ENCODE measurements at regions not wholly inside any gene's neighbourhood (a gene's known extent, or its start where the extent isn't known, plus 50 kb on each side); places are given as distances from the start of the nearest gene placed in this dataset.

GRCh38 chr11:70525466-70525865, 127.1 kb downstream of the CTTN start:
- H3K27me3 ChIP-seq = no peaks in the 10 kb centered on the region
- WGBS (ENCODE audit: insufficient coverage, low coverage, low lambda C conversion rate, missing lambda C conversion rate) = 69% methylated on average over 2 of the region's 7 CpGs
- H3K27ac ChIP-seq = no peak overlapping the region
- ATAC-seq = no peak
- H3K4me3 ChIP-seq = no peak overlapping the region
- no peaks in the 10 kb centered on the region for H3K4me1 ChIP-seq
- TF ChIP-seq POLR2A (IDR thresholded peaks at IDR 0.05) = no peak
- TF ChIP-seq, protein P1, sequence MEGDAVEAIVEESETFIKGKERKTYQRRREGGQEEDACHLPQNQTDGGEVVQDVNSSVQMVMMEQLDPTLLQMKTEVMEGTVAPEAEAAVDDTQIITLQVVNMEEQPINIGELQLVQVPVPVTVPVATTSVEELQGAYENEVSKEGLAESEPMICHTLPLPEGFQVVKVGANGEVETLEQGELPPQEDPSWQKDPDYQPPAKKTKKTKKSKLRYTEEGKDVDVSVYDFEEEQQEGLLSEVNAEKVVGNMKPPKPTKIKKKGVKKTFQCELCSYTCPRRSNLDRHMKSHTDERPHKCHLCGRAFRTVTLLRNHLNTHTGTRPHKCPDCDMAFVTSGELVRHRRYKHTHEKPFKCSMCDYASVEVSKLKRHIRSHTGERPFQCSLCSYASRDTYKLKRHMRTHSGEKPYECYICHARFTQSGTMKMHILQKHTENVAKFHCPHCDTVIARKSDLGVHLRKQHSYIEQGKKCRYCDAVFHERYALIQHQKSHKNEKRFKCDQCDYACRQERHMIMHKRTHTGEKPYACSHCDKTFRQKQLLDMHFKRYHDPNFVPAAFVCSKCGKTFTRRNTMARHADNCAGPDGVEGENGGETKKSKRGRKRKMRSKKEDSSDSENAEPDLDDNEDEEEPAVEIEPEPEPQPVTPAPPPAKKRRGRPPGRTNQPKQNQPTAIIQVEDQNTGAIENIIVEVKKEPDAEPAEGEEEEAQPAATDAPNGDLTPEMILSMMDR (IDR thresholded peaks at IDR 0.05) = no peak
- DNase-seq = peak in 1 of 3 donors; percentile 24
- H3K9me3 ChIP-seq = no peaks in the 10 kb centered on the region
- intact Hi-C loops (cut with DNase I) = no loop called here
- H3K36me3 ChIP-seq = no peaks in the 10 kb centered on the region

DNA sequence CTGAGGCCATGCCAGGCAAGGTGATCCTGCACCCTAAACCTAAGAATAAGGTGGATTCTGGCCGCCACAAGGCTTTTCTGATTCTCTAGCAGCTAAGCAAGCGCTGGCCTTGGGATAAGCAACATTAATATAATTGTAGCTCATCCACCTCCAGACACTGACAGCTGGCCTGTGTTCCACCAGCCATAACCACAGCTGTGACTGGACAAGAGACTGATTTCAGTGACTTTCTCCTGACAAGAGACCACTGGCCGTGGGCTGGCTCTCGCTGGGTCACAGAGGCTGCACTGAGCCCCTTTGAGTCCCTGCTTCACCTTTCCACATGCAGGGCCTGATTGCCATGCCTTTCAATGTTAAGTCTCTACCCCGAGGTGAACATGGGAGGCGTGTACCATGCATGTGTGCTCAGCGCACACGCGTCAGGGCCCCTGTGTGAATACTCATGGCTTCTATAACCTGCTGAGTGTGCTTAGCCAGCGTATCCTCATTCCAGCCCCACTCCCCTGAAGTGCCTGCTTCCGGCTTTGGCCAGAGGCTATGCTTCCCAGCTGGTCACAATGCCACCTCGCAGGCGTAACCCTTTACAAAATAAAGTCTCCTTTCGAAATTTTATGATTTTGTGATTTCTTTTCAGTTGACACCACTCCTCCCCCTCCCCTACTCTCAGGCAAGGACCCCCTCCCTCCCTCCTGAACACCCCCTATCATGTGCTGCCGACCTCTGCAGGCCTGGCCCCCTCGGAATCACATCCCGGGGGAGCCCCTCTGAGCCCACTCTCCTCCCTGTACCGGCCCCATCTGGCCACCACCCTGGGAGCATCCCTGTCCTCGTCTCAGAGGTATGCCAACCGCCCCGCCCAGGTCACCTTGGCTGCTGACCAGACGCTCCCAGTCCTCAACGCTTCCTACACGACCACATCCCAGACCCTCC, 128.1 kb downstream of the CTTN start:
- Histone ChIP-seq H3K27ac (no peak overlapping the region), H3K4me3 (no peak overlapping the region), H3K4me1 (no peaks in the 10 kb centered on the region), H3K27me3 (no peaks in the 10 kb centered on the region), H3K9me3 (no peaks in the 10 kb centered on the region), H3K36me3 (no peaks in the 10 kb centered on the region)
- intact Hi-C loops (cut with DNase I) = no loop called here
- DNase-seq (peak in 2 of 3 donors; percentile 6 to 38), ATAC-seq (no peak)
- TF ChIP-seq POLR2A (IDR thresholded peaks at IDR 0.05) = no peak
- TF ChIP-seq, protein P1 (IDR thresholded peaks at IDR 0.05) = no peak
- 79% methylated on average over 12 of the region's 24 CpGs for WGBS (ENCODE audit: insufficient coverage, low coverage, low lambda C conversion rate, missing lambda C conversion rate)

GRCh38 chr11:70527046-70527395, 128.7 kb downstream of the CTTN start:
- no peaks in the 10 kb centered on the region for H3K27me3 ChIP-seq
- H3K4me3 ChIP-seq = no peak overlapping the region
- no peaks in the 10 kb centered on the region for H3K36me3 ChIP-seq
- ATAC-seq (no peak), DNase-seq (peak in 2 of 3 donors; percentile 9 to 42)
- no peaks in the 10 kb centered on the region for H3K4me1 ChIP-seq
- intact Hi-C loops (cut with DNase I) = no loop called here
- TF ChIP-seq POLR2A (IDR thresholded peaks at IDR 0.05) = no peak
- no peaks in the 10 kb centered on the region for H3K9me3 ChIP-seq
- WGBS (ENCODE audit: insufficient coverage, low coverage, low lambda C conversion rate, missing lambda C conversion rate) = 66% methylated on average over 5 of the region's 7 CpGs
- no peak overlapping the region for H3K27ac ChIP-seq

GRCh38 chr11:70527429-70528045, 129.2 kb downstream of the CTTN start:
- peak in 2 of 3 donors; percentile 4 to 27 for DNase-seq
- WGBS (ENCODE audit: insufficient coverage, low coverage, low lambda C conversion rate, missing lambda C conversion rate) = no CpG with 5 or more reads among the region's 10 CpGs

More at GRCh38 chr11:70527429-70528045, 129.2 kb downstream of the CTTN start:
- Histone ChIP-seq H3K36me3 (no peaks in the 10 kb centered on the region), H3K4me3 (no peak overlapping the region), H3K4me1 (no peaks in the 10 kb centered on the region), H3K9me3 (no peaks in the 10 kb centered on the region), H3K27ac (no peak overlapping the region), H3K27me3 (no peaks in the 10 kb centered on the region)
- intact Hi-C loops (cut with DNase I) = no loop called here
- TF ChIP-seq POLR2A (IDR thresholded peaks at IDR 0.05) = no peak
- TF ChIP-seq, protein P1 (IDR thresholded peaks at IDR 0.05) = no peak
- ATAC-seq = no peak
